ENCODE measurements at regions not wholly inside any gene's neighbourhood (a gene's known extent, or its start where the extent isn't known, plus 50 kb on each side); places are given as distances from the start of the nearest gene placed in this dataset.
A peak's percentile ranks its signal among the peaks of the same experiment; 100 is the strongest.
"Not testable (repeated sequence)": the region's sequence is repeated elsewhere in the genome, so short reads cannot be mapped to it uniquely, and the experiment has no call there.

GRCh38 chr6:168929871-168930450 is 323.7 kb downstream of the THBS2 start:
- no peak for DNase-seq

DNA sequence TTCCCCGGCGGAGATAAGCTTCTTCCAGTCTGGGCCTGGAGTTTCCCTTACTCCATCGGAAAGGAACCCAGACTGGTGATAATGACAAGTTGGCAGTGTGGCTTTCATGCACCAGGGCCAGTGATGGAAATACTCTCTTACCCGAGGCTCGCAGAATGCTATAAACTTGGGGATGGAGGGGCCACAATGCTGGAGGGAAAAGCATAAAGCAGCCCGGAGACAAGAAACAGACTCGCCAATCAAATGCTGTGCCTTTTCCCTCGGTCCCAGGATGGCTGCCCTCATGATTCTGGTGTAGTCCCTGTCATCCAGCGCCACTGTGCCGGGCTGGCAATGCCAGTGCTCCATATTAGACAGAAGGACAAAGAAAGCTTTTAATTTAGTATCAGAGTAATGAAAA is 325.6 kb downstream of the THBS2 start:
- no peak for DNase-seq

GRCh38 chr6:168927026-168927425 is 326.6 kb downstream of the THBS2 start:
- no peak for DNase-seq

DNA sequence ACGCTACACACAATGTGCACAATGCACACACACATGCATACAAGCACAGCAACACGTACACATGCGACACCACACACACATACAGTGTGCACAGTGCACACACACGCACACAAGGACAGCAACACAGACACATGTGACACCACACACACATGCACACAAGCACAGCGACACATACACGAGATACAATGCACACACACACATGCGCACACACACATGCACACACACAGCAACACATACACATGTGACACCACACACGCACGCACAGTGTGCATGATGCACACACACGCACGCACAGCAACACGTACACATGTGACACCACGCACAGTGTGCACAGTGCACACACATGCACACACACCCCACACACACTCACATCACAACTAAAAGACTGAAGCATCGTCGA is 327.3 kb downstream of the THBS2 start:
- DNase-seq: no peak

DNA sequence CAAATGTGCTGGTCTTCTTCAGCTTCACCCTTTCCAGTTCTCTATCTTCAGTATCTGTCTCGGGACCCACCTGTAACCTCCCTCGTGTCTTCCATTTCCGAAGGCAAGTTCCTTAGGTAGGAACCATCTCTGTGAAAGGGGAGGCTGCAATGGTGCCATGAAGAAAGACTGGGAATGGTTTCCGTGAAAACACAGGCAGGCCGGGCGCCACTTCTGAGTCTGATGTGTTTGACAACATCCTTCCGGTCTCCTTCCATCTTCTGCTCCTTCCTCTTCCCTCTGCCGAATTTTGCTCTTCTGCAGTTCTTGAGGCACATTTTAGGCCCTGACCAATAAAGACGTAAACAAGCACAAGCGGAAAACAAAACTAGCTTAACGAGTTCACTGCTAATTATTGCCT is 328.0 kb downstream of the THBS2 start:
- DNase-seq: no peak

GRCh38 chr6:168923171-168923570 is 330.5 kb downstream of the THBS2 start:
- DNase-seq: no peak

- DNase-seq: no peak
Measured at GRCh38 chr6:168922436-168922835, 331.2 kb downstream of the THBS2 start.

DNA sequence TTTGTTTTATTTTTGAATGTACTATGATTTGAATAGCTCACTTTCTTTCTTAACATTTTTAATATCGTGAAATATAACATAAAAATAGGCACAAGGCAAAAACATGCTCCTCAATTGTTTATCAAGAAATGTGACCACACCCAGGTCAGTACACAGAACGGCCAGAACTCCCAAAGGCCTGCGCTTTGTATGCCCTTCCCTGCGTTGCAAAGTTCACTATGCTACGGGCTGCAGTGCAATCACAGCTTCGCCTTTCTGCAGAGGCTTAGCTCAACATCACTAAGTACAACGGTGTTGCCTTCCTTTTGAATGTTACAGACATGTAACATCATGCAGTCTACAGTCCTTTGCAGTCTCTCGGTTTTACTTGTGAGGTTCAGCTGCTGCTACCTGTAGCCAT is 333.4 kb downstream of the THBS2 start:
- no peak for DNase-seq

DNA sequence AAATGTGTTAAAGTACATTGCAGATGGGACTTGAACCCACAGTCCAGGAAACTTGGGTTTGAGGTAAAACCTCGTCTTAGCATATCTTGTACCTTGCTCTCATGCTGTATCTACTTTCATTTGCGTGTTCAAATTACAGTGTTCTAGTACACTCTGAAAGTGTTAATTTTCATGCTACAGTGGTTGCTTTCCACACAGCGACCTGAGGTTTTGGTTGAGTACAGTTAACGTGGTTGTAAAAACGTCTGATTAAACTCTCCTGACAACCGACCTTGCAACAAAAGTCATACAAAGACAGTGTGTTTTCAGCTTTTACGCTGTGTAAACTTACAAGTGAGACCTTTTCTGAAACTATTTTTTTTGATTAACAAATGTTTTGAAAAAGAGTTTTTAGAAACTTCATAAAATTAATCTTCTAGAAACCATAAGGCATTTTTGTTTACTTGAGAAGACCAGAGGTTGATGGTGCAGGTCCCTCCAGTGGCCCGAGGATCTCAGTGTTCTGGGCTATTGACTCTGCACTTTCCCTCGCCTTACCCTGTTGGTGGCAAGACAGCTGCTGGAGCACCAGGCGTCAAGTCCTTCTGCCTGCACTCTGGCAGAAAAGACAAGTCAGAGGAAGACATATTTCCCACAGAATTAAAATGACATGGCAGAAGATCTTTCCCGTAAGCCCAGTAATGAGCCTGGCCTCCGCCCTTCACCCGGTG is 334.0 kb downstream of the THBS2 start:
- DNase-seq: no peak

GRCh38 chr6:168916576-168917211 is 337.0 kb downstream of the THBS2 start:
- no peak for DNase-seq

DNA sequence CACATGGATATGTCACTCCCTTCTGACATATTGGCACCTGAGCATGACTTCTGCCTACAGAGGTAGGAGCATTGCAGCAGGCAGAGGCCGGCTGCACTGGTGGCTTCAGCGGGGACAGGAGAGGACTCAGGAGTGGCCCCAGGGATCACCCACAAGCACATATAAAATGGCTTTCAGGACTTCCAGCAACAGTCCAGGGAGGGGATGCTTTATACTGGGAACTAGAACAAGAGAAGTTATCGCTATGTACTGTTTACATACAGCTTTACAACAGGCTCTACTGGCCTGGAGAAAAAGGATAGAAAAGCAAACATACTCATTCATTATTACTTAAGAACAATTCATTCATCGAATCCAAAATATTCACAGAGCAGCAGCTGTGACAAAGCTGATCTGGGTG is 337.8 kb downstream of the THBS2 start:
- no peak for DNase-seq

GRCh38 chr6:168915242-168915641 is 338.4 kb downstream of the THBS2 start:
- no peak for DNase-seq

DNA sequence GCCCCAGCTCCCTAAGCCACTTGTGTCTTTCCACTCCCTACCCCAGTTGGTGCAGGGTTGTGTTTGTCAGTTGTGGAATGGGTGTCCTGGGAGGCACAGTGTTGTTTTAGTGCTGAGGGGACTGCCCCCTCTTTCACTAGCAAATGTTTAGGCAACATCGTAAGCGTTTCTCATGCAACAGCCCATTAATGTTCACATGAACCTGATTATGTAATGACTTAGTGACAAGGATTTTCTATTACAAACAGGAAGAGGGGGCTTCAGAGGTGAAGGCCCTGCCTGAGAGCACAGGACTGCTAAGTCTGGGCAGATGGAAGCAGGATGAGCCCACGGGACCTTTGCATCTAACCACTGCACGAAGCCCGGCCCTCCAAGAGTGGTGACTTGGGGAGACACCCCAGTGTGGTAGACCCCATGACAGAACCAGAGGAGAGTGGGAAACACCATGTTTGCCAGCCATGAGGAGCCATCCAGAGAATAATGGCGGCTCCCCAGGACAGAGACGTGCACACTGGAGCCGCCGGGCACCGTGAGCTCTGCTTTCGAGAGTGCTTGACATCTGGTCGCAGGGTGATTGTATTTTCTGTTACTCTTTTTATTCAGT is 339.7 kb downstream of the THBS2 start:
- DNase-seq: no peak

DNA sequence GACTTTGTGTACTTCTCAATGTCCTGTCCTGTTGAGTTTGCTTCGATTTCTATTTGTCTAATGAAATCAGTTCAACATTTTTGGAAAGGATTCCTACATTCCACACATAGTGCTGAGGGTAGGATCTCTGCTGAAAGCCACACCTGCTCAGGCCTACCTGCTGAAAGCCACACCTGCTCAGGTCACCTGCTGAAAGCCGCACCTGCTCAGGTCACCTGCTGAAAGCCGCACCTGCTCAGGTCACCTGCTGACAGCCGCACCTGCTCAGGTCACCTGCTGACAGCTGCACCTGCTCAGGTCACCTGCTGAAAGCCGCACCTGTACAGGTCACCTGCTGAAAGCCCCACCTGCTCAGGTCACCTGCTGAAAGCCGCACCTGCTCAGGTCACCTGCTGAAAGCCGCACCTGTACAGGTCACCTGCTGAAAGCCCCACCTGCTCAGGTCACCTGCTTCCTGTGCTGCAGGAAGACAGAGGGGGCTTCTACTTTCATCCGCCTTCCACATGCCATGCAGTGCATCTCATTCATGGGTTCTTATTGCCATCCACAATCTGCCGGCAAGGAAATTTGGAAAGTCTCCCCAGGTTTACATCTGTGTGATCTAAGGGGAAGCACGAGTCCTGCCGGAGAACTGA is 340.3 kb downstream of the THBS2 start:
- not testable (repeated sequence) for DNase-seq

GRCh38 chr6:168909288-168909687 is 344.4 kb downstream of the THBS2 start:
- DNase-seq: no peak

DNA sequence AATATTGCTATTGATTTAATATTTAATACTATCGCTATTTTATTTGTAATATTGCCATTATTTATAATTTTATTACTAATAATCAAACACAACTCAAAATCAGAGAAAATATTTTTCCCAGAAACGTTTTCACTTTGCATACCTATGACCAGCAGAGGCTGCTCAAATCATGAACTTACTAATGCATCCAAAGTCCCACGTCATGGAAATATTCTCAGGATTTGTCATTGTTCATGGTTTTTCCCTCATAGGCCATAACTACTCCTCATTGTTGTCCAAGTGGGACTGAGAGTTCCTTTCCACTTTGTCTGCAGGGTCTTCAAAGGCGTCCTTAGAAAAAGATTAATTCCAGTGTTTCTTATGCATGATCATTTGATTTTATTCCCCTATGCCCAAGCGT is 344.8 kb downstream of the THBS2 start:
- DNase-seq: no peak

- no peak for DNase-seq
Measured at GRCh38 chr6:168908166-168908565, 345.5 kb downstream of the THBS2 start.

DNA sequence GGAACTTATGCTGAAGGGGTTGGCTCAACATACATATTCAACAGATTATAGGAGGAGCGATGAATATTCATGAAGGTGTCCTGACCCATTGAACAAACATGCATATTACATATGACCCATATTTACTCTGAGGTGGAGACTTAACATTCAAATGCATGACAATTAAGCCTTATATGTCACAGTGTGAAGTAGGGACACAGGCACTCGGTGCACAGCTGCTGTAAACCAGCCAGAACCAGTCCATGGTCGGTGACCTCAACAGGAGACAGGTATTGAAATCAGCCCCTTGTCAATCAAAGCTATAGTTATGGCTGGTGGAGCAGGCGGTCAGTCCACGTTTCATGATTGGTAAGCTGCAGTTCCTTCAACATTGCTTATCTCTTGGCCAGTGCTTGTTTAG is 347.3 kb downstream of the THBS2 start:
- no peak for DNase-seq

DNA sequence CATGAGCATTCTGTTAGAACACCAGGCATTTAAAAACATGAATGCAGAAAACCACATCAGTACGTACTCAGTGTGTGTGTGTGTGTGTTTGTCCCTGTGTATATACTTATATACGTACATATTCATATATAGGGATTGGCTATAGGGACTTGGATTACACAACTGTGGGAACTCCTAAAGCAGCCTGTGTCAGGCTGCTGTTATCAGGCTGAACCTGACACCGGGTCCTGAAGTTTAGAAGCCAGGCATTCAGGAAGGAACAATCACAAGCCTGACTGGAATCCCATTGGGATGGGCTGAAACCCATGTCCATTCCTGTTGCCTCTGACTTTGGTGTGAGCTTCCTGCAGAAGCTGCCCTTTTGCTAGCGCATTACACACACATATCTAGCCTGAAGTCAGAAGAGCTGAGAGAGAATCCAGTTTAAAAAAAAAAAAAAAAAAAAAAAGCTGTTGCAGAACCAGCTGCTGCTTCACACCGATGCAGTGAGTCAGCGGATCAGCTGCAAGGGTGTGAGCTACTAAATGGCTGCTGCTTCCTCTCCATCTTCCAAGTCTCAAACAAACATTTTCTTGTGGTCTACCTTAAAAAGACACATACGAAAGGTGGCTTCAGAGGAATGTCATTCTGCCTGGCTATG is 348.1 kb downstream of the THBS2 start:
- DNase-seq: peak; percentile 33

DNA sequence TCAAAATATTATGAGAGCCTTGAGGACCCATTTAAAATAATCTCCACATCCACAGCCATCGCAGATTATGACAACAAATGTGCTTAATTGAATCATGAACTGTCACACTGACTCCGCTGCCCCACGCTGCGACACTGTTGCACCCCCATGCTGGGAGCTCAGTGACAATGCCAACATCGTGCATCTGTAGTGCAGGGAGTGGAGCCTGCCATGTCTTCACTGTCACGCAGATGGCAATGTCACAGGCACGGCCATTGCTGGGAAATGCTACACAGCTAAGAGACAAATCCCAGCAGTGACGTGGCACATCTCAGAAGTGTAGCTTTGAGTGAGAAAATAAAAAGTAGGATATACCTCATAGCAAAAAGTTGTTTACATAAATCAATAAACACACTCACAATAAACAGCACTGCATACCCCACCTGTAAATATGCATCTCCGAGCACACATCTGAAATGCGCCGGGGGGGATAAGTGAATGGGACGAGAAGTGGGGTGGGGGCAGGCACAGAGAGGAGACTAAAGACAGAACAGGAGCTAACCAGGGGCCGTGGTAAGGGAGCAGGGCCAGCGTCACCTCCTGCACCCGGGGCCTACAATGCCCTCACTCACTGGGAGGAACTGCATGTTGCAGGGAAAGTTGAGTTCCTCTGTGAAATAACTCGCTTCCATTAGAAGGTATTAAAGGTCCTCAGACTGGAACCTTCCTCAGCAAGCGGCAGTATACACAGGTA is 349.9 kb downstream of the THBS2 start:
- no peak for DNase-seq

- no peak for DNase-seq
Measured at GRCh38 chr6:168902075-168902474, 351.6 kb downstream of the THBS2 start.

GRCh38 chr6:168901076-168901475 is 352.6 kb downstream of the THBS2 start:
- no peak for DNase-seq

All from CD4-positive, alpha-beta T cell treated with Interleukin-15 for 1 hour (primary cell).